H1 (cell line): ENCODE measurements at regions not wholly inside any gene's neighbourhood (a gene's known extent, or its start where the extent isn't known, plus 50 kb on each side); places are given as distances from the start of the nearest gene placed in this dataset.

Source experiments
- CTCF ChIA-PET: fragments of 300-600 bp; sonication (Branson Sonifier 250); formaldehyde crosslinking; loops from one replicate; lab custom pipeline; 2021; ENCODE audit not compliant: partially characterized antibody; lab: Charles Lee
- POLR2A ChIA-PET: fragments of 300-600 bp; sonication (Branson Sonifier 250); formaldehyde crosslinking; loops from one replicate; lab custom pipeline; 2021; ENCODE audit warnings: inconsistent platforms; ENCODE audit not compliant: partially characterized antibody; lab: Charles Lee
- DNase-seq, 2 experiments: peaks; one replicate each; pipeline versions ENCODE4 v3.0.0 to v3.0.0-alpha.2; 2010 to 2022; ENCODE audit warnings: low spot score in 2 of 2, low read depth in 1 of 2, mixed read lengths in 1 of 2
- FAIRE-seq: peaks from 2 replicates; lab custom pipeline; 2011; peaks lifted over from hg19 to GRCh38; lab: Jason Lieb, UNC
- H2AFZ ChIP-seq: 2 replicates; pipeline ENCODE4 v1.8.1; 2012; ENCODE audit warnings: low read length, inconsistent platforms
- H2AK5ac ChIP-seq: 2 replicates; pipeline ENCODE4 v1.6.1; 2013; ENCODE audit warnings: low read depth, low read length
- H2BK120ac ChIP-seq: replicated peaks from 2 replicates; pipeline ENCODE3; 2013; ENCODE audit warnings: low read depth, low read length, inconsistent platforms
- H2BK12ac ChIP-seq: 2 replicates; pipeline ENCODE4 v1.6.1; 2013; ENCODE audit warnings: low read depth, low read length
- H2BK15ac ChIP-seq: 2 replicates; pipeline ENCODE4 v1.6.1; 2013; ENCODE audit warnings: low read length
- H2BK20ac ChIP-seq: 2 replicates; pipeline ENCODE4 v1.6.1; 2013; ENCODE audit warnings: low read length
- H2BK5ac ChIP-seq: 2 replicates; pipeline ENCODE4 v1.6.1; 2013; ENCODE audit warnings: low read depth, low read length
- H3K14ac ChIP-seq: 2 replicates; pipeline ENCODE4 v1.6.1; 2013; ENCODE audit warnings: inconsistent platforms; ENCODE audit not compliant: insufficient read length
- H3K18ac ChIP-seq: 2 replicates; pipeline ENCODE4 v1.6.1; 2013; ENCODE audit warnings: low read length; ENCODE audit errors: extremely low read depth
- H3K23ac ChIP-seq: 2 replicates; pipeline ENCODE4 v1.6.1; 2013; ENCODE audit warnings: inconsistent platforms; ENCODE audit not compliant: insufficient read length
- H3K23me2 ChIP-seq: 2 replicates; pipeline ENCODE4 v1.6.1; 2013; ENCODE audit warnings: low read depth, low read length
- H3K27ac ChIP-seq: 2 replicates; pipeline ENCODE4 v1.6.1; 2011; ENCODE audit warnings: low read depth, low read length, inconsistent platforms
- H3K27me3 ChIP-seq, 4 experiments: replicated peaks in 1 of 4; 1 replicate in 1 of 4; 2 replicates in 3 of 4; pipeline versions ENCODE4 v1.6.1 to v1.8.1; 2011 to 2013; ENCODE audit warnings: low read length in 3 of 4, mild to moderate bottlenecking in 3 of 4, inconsistent platforms in 2 of 4, mixed read lengths in 2 of 4, moderate library complexity in 1 of 4; ENCODE audit not compliant: control insufficient read depth in 3 of 4, insufficient read depth in 3 of 4; ENCODE audit errors: extremely low read depth in 1 of 4
- H3K36me3 ChIP-seq, 4 experiments: 2 replicates each; pipeline versions ENCODE4 v1.6.1 to v1.8.1; 2011 to 2013; ENCODE audit warnings: mild to moderate bottlenecking in 4 of 4, low read length in 3 of 4, moderate library complexity in 2 of 4, control low read depth in 1 of 4, inconsistent platforms in 1 of 4; ENCODE audit not compliant: insufficient read depth in 4 of 4, control insufficient read depth in 2 of 4
- H3K4ac ChIP-seq: replicated peaks from 2 replicates; pipeline ENCODE3; 2013; ENCODE audit warnings: low read length, low read depth, mixed read lengths, inconsistent platforms; ENCODE audit not compliant: insufficient read length
- H3K4me1 ChIP-seq, 4 experiments: replicated peaks in 1 of 4; 1 replicate in 1 of 4; 2 replicates in 3 of 4; pipeline versions ENCODE4 v1.6.1 to v1.8.1; 2011 to 2013; ENCODE audit warnings: low read length in 3 of 4, inconsistent platforms in 2 of 4, mixed read lengths in 1 of 4; ENCODE audit not compliant: insufficient read depth in 4 of 4, control insufficient read depth in 3 of 4
- H3K4me2 ChIP-seq, 2 experiments: 2 replicates each; pipeline versions ENCODE4 v1.6.1 to v1.8.1; 2011 to 2013; ENCODE audit warnings: low read depth in 2 of 2, low read length in 2 of 2, control low read depth in 1 of 2, inconsistent platforms in 1 of 2, mild to moderate bottlenecking in 1 of 2; ENCODE audit not compliant: insufficient read depth in 1 of 2
- H3K4me3 ChIP-seq, 4 experiments: fragments of 200-600, 300-600 bp in 1 of 4; sonication (generic), shearing (Covaris generic), sonication (Bioruptor Twin) in 1 of 4; 2 replicates each; pipeline versions ENCODE4 v1.5.1 to v1.8.1; 2011 to 2016; ENCODE audit warnings: low read length in 4 of 4, low read depth in 3 of 4, control low read depth in 2 of 4, inconsistent platforms in 2 of 4, mild to moderate bottlenecking in 2 of 4, mixed read lengths in 1 of 4, moderate library complexity in 1 of 4; ENCODE audit not compliant: insufficient read depth in 2 of 4; ENCODE audit errors: extremely low read depth in 1 of 4
- H3K56ac ChIP-seq: replicated peaks from 2 replicates; pipeline ENCODE3; 2013; ENCODE audit warnings: low read depth, mild to moderate bottlenecking, mixed read lengths, low read length, inconsistent platforms; ENCODE audit not compliant: insufficient read length
- H3K79me1 ChIP-seq: 2 replicates; pipeline ENCODE4 v1.6.1; 2013; ENCODE audit warnings: low read depth, low read length, control low read depth
- H3K79me2 ChIP-seq, 2 experiments: 2 replicates each; pipeline versions ENCODE4 v1.6.1 to v1.8.1; 2012 to 2013; ENCODE audit warnings: low read length in 2 of 2, mild to moderate bottlenecking in 2 of 2, inconsistent platforms in 1 of 2; ENCODE audit not compliant: insufficient read depth in 2 of 2, control insufficient read depth in 1 of 2
- H3K9ac ChIP-seq, 4 experiments: replicated peaks in 1 of 4; 1 replicate in 1 of 4; 2 replicates in 3 of 4; pipeline versions ENCODE4 v1.6.1 to v1.8.1; 2011 to 2013; ENCODE audit warnings: low read depth in 3 of 4, low read length in 3 of 4, control low read depth in 2 of 4, mild to moderate bottlenecking in 2 of 4, moderate library complexity in 2 of 4, inconsistent platforms in 1 of 4; ENCODE audit errors: extremely low read depth in 1 of 4
- H3K9me3 ChIP-seq, 2 experiments: 2 replicates each; pipeline versions ENCODE4 v1.6.1 to v1.8.1; 2012 to 2013; ENCODE audit warnings: mild to moderate bottlenecking in 2 of 2, moderate library complexity in 2 of 2, control low read depth in 1 of 2, inconsistent platforms in 1 of 2, low read depth in 1 of 2, low read length in 1 of 2, mixed read lengths in 1 of 2; ENCODE audit not compliant: insufficient read depth in 2 of 2
- H4K20me1 ChIP-seq, 2 experiments: replicated peaks in 1 of 2; 2 replicates each; pipeline versions ENCODE3 to v1.8.1; 2011 to 2013; ENCODE audit warnings: inconsistent platforms in 2 of 2, low read length in 2 of 2, mild to moderate bottlenecking in 1 of 2; ENCODE audit not compliant: insufficient read depth in 2 of 2, control insufficient read depth in 1 of 2
- H4K5ac ChIP-seq: 2 replicates; pipeline ENCODE4 v1.6.1; 2013; ENCODE audit warnings: low read length, low read depth, mixed read lengths, inconsistent platforms; ENCODE audit not compliant: insufficient read length
- H4K8ac ChIP-seq: 2 replicates; pipeline ENCODE4 v1.8.0; 2013; ENCODE audit warnings: mild to moderate bottlenecking, moderate library complexity, low read length, inconsistent platforms; ENCODE audit not compliant: insufficient read depth; ENCODE audit errors: extremely low read depth
- H4K91ac ChIP-seq: replicated peaks from 2 replicates; pipeline ENCODE3; 2013; ENCODE audit warnings: low read length, mixed read lengths, inconsistent platforms; ENCODE audit not compliant: insufficient read length
- ASH2L ChIP-seq: fragments of 200-600, 300-600 bp; sonication (generic); IDR thresholded peaks from one replicate; pipeline ENCODE4 v1.7.1; 2017; ENCODE audit warnings: low read length
- BCL11A ChIP-seq, 2 experiments: IDR thresholded peaks; one replicate each; pipeline ENCODE4 v1.6.1; 2011; ENCODE audit warnings: low read depth in 2 of 2, low read length in 2 of 2, mild to moderate bottlenecking in 2 of 2
- CBX5 ChIP-seq: fragments of 300-800, 300-1000 bp; sonication (generic); IDR thresholded peaks from 2 replicates; pipeline ENCODE4 v1.7.1; 2016; ENCODE audit warnings: antibody characterized with exemption, low read length, low read depth
- CREB1 ChIP-seq: IDR thresholded peaks from 2 replicates; pipeline ENCODE4 v1.6.1; 2012; ENCODE audit warnings: inconsistent platforms
- EGR1 ChIP-seq: IDR thresholded peaks from 2 replicates; pipeline ENCODE4 v1.6.1; 2011; ENCODE audit warnings: low read depth, low read length, borderline replicate concordance
- POU5F1 ChIP-seq: IDR thresholded peaks from 2 replicates; pipeline ENCODE4 v1.6.1; 2011; ENCODE audit warnings: low read depth, mild to moderate bottlenecking, low read length, moderate library complexity
- RNF2 ChIP-seq: fragments of 200-900, 300-1000 bp; sonication (generic); IDR thresholded peaks from 2 replicates; pipeline ENCODE4 v1.7.1; 2016; ENCODE audit warnings: borderline replicate concordance, low read depth, mild to moderate bottlenecking, antibody characterized with exemption, low read length; ENCODE audit not compliant: poor library complexity, severe bottlenecking; ENCODE audit errors: missing control alignments
- SIX5 ChIP-seq: IDR thresholded peaks from 2 replicates; pipeline ENCODE4 v1.6.1; 2011; ENCODE audit warnings: mild to moderate bottlenecking, low read depth, low read length
- TEAD4 ChIP-seq: IDR thresholded peaks from 2 replicates; pipeline ENCODE4 v1.6.1; 2012; ENCODE audit warnings: low read depth, low read length, inconsistent platforms, mixed read lengths
- WGBS, 2 experiments: shearing (Covaris generic) in 1 of 2; methylation state at CpG; one replicate each; pipeline versions ENCODE4 v1.1.6 to v1.1.7; 2013 to 2015; ENCODE audit warnings: low lambda C conversion rate in 2 of 2, mixed read lengths in 2 of 2, inconsistent platforms in 1 of 2, low coverage in 1 of 2, missing lambda C conversion rate in 1 of 2; ENCODE audit not compliant: insufficient replicate concordance in 2 of 2, insufficient coverage in 1 of 2, insufficient read length in 1 of 2; ENCODE audit errors: extremely low coverage in 1 of 2, missing lambda C conversion rate in 1 of 2; 5-methylcytosine and 5-hydroxymethylcytosine counted together
- TF ChIP-seq, protein P1 (sequence below): IDR thresholded peaks from 2 replicates; pipeline ENCODE4 v1.6.1; 2012; ENCODE audit warnings: inconsistent platforms

GRCh38 chr2:157164370-157164769 is 93.1 kb upstream of the GALNT5 start:
- Histone ChIP-seq H3K18ac (no peak overlapping the region), H3K23me2 (no peaks in the 10 kb centered on the region), H3K9ac (no peak overlapping the region), H3K9me3 (no peaks in the 10 kb centered on the region; a peak in 1 of 4 replicates), H4K20me1 (no peaks in the 10 kb centered on the region), H3K4ac (no peak overlapping the region), H3K14ac (no peak overlapping the region), H2BK120ac (no peak overlapping the region), H3K56ac (no peak overlapping the region), H3K36me3 (no peaks in the 10 kb centered on the region), H3K4me2 (no peak overlapping the region), H2AFZ (no peak overlapping the region), H2BK15ac (no peak overlapping the region), H4K8ac (no peak overlapping the region), H2AK5ac (no peak overlapping the region), H2BK12ac (no peak overlapping the region), H3K4me3 (no peak overlapping the region), H2BK5ac (no peak overlapping the region), H3K27ac (no peak overlapping the region), H3K79me1 (no peaks in the 10 kb centered on the region), H2BK20ac (no peak overlapping the region), H3K79me2 (no peaks in the 10 kb centered on the region), H4K91ac (no peak overlapping the region), H3K23ac (no peak overlapping the region), H3K27me3 (no peaks in the 10 kb centered on the region), H4K5ac (no peak overlapping the region), H3K4me1 (no peaks in the 10 kb centered on the region)
- no peak for FAIRE-seq
- WGBS, 2 experiments, result 79% methylated on average over 5 of the region's 5 CpGs; no CpG with 5 or more reads in 1 of the 2 experiments
- CTCF ChIA-PET, result interaction anchor here (0.8 to 1.7 kb wide), 4 partner anchors 10 to 88 kb away, joined by 3 to 6 read pairs (median 4); no protein-coding TSS in a partner anchor
- no peak for DNase-seq
- POLR2A ChIA-PET, result no interaction called here
- no peak for TF ChIP-seq BCL11A (IDR thresholded peaks at IDR 0.05; ENCODE audit: low read depth in 2 of 2, low read length in 2 of 2)
- no peak for TF ChIP-seq EGR1
- no peak for TF ChIP-seq ASH2L
- no peak for TF ChIP-seq RNF2
- TF ChIP-seq CREB1, result no peak
- TF ChIP-seq TEAD4, result no peak
- TF ChIP-seq POU5F1, result no peak
- TF ChIP-seq, protein P1, sequence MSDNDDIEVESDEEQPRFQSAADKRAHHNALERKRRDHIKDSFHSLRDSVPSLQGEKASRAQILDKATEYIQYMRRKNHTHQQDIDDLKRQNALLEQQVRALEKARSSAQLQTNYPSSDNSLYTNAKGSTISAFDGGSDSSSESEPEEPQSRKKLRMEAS, result no peak
- no peak for TF ChIP-seq CBX5
- TF ChIP-seq SIX5, result no peak
